GM19438 (cell line): ENCODE measurements at regions not wholly inside any gene's neighbourhood (a gene's known extent, or its start where the extent isn't known, plus 50 kb on each side); places are given as distances from the start of the nearest gene placed in this dataset.

Source experiments
- ATAC-seq: cut with Tn5 transposase; IDR thresholded peaks from one replicate; pipeline ENCODE4 v1.9.1; 2021; ENCODE audit warnings: low read depth; ENCODE audit not compliant: unreplicated experiment

DNA sequence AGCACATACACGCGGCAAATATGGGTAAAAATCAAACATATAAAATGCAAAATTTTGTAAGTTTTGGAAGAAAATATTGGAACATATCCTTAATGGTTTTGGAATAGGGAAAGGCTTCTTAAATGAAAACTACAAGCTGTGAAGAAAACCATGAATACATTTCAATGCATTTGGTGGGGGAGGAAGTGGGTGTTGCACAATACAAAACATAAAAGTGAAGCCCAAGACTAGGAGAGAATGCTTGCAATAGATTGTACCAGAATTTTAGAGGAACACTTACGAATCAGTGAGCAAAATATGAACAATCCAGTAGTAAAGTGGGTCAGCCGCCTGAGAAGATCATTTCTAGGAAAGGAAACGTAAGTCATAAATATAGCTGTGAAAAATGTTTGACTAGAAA lies 322.6 kb upstream of the MKI67 start:
- ATAC-seq = no peak

DNA sequence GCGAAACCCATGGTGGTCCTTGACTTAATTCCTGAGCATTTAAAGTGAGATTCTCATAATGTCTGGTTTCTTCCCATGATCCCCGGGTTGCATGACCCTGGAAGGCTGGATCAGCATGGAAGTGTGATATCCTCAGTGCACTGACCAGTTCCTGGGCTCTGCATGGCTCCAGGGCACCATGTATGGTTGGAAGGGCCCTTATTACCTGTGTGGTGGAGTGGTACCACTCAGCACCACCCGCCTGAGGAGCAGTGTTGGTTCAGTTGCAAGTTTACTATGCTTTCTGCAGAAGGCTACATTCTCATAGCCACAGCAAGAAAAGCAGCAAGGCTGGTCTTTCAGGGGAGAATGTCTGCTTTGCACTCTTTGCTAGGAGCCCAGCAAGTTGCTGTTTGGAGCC lies 325.7 kb upstream of the MKI67 start:
- ATAC-seq = no peak

DNA sequence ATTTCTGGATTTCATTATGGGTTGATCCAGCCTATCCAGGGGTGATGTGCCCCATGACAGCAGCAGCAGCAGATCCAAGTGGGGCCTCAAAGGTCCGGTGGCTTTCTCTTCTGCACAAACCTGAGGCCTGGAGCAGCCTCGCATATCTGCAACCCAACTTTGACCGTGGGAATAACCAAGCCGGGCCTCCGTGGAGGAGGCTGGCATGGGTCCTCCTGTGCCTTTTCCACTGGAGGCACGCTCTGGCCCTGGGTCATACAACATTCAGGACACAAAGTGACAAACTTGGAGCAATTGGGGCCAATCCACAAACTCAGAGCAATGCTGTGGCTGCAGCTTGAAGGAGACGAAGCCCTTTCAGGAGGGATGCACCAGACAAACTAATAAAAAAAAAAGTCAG lies 330.0 kb upstream of the MKI67 start:
- no peak for ATAC-seq

DNA sequence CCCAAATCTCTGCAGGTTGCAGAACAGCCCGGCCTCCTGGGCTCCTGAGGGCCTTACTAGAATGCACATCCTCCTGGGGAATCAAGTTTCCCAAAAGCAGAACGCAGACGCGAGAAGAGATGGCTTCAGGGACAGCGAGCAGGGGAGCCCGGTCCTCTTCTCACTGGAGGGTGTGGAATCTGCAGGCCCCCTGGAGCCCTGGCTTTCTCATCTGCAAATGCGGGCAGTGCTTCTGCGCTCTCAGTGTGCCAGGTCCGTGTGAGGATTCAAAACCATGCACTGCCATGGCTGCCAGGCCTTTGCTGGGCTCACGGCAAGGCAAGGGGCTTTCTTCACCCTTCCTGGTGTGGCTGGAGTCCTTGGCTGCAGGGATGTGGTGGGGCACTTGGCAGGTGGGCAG lies 330.9 kb upstream of the MKI67 start:
- no peak for ATAC-seq

DNA sequence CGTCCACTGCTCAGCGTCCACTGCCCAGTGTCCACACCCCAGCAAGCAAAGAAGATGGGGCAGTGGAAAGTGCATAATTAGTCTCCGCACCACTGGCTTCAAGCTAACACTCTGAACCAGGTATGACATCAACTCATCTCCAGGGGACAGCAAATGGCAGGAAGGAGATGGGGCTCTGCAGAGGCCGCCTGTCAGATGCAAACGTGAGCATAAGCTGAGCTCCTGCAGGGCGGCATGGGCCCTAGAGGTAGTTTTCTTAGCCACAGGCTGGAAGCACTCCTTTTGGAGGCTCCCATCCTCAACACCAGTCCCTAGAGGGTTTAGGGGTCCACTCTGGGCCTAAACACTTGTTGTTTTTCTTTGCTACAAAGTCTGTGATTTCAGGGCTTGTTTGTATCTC lies 335.8 kb upstream of the MKI67 start:
- ATAC-seq = no peak

DNA sequence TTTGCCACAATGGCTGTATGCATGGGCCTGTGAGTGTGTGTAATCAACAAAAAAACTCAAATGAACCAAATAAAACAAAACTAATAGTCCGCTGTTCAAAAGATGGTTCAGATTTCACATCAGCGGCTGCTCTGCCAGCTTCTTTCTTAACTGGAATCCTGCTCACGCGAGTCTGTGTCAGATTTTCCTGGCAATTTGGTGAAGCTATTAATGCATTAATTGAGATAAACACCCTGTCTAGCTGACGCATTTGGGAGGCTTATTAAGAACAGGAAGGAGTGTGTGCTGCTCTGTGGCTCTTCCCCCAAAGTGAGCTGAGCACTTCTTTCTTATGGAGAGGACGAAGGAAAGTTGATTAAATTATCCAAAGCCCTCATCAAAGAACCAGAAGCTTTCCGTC lies 336.6 kb upstream of the MKI67 start:
- no peak for ATAC-seq

DNA sequence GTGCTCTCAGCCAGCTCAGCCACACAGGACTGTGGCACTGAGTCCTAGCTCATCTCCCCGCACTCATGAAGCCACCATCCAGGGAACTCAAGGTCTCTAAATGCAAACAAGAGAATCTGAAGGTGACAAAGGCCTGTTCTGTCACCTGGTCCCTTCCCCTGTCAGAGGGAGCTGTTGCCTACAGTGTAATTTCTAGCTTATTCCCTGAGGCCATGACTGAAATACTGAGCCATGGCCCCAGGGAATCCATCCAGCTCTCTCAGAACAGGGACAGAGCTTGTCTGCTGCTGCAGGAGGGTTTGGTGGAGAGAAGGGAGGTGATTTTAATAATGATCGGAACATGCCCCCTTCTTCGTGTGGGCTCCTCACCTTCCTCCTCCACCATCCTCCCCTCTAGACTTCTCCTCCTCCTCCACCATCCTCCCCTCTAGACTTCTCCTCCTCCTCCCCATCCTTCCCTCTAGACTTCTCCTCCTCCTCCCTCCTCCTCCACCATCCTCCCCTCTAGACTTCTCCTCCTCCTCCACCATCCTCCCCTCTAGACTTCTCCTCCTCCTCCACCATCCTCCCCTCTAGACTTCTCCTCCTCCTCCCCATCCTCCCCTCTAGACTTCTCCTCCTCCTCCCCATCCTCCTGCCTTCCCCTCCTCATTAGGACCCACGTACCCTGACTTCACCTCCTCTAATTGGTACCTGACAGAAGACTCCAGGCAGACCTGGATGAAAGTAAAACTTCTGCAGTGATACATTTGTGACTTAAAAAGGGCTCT lies 338.0 kb upstream of the MKI67 start:
- no peak for ATAC-seq

DNA sequence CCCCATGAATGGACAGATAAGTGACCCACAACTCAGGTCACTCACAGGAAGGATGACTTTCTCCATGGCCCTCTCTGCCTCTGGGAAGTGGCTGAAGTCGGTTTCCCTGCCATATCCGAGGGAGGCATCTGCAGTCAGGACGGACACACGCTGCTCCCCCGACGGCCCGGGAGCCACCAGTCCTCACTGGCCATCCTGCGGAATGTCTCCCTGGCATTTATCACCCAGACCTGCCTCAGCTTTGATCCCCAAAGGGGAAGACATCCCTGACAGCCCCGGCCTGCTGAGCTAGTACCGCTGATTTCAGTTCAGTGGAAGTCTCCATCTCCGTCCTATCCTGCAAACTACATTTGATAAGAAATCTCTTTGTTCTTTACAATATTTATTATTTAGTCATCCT lies 339.5 kb upstream of the MKI67 start:
- ATAC-seq = no peak

DNA sequence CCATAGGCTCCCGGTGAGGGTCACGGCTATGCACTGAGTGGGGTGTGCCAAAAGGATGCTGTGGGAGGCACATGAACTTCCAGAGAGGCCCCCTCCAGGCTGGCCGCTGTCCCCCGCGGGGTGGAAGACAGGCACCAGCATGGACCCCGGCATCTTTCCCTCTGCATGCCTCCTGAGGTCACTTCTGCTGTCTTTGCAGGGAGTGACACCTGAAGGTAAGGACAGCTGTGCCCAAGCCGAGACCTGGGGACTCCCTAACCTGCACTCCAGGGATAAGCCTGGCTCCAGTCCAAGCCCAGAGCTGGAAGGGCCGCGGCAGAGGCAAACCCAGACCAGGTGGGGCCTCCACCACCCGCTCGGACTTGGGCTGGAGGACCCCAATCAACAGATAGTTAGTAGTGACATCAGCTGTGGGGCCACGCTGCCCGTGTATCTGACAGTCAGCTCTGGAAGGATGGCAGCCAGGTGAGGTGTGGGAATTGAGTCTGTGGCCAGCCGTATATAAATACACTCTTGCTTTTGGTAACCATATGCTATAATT lies 340.7 kb upstream of the MKI67 start:
- ATAC-seq = no peak

DNA sequence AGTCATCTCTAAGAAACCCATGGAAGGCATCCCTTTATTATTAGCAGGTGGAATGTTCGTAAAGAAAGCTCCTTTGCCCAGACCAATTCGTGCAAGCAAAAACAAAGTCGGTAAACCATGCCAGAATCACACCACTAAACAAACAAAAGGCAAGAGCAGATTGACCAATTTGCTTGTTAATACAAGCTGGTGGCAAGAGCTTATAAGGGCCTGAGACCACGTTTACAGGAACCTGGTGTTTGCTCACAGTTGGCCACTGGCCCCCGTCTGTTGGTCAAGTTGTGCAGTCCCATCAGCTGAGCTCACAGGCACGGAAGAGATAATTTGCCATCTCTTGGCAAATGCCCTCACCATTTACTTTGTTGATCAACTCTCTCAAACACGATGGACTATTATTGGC lies 342.2 kb upstream of the MKI67 start:
- no peak for ATAC-seq

DNA sequence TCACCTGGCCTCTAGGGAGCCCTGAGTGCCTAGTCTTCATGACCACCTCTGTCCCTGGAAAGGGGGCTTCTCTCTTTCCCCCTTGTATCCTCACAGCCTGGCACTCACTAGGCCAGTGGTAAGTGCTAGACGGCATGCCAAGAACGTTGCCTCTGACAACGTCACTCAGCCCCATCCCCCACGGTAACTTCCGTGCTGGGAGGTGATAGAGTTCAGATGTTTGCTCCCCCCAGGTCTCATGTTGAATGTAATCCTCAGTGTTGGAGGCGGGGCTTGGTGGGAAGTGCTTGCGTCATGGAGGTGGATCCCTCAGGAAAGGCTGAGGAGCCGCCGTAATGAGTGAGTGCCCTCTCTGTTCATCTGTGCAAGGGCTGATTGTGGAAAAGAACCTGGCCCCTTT lies 343.3 kb upstream of the MKI67 start:
- no peak for ATAC-seq

DNA sequence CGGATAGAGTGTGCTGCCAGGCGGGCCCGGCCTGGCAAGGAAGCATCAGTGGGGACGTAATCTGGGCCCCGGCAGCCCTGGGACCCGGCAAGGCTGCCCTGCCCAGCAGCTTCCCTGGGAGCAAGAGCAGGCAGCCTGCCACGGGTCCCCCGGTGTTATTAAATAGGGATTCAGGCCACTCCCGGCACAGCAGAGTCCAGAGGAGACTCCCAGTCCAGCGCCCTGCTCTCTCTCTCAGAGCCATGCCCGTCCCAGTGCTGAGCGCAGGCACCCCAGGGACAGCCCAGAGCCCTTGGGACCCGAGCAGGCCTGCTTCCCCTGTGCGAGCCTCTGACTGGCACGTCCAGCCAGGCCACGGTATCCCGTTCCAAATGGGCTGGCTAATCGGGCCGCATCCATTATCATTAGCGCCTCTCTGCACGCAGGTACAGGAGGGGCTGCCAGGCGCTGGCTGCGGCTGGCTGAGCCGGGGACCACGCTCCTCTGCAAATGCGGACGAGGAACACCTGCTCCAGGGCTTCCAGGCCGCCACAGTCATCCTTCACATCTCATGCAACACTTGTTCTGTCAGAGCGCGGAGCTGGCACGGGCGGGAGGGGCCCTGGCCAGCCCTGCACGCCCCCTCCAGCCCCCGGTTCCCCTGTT lies 344.2 kb upstream of the MKI67 start:
- no peak for ATAC-seq

DNA sequence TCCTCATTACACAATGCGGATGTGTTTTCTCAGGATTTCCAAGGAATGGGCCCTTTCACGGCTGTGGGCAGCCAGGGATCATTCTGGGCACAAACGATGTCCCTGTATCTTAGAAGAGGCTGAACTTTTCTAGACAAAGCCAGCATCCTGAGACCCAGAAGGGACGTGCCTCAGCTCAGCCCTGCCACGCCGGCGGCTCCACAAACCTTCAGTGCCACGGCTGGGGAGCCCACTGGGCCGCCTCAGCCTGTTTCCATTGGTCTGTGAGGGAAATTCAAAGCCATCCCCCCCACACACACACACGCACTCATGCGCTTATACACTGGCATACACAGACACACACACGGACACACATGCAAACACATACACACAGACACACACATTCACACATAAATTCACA lies 344.9 kb upstream of the MKI67 start:
- no peak for ATAC-seq

DNA sequence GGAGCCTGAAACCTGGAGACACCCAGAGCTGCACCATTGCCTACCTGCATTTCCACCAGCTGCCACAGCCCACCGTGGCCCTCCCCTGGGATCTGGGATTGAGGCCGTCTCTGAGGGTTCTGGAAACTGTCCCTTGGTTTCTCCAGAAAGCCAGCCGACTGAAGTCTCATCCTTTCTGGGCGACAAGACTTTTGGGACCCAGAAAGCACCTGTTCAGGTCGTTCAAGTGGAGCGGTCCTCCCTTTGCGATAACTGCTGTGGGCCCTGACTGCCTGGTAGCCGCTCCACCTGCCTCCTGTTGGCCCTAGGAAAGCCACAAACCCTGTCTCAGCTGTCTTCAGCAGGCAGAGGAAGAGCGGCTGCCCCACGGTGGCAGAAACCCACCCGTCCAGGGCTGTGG lies 346.0 kb upstream of the MKI67 start:
- ATAC-seq = no peak

DNA sequence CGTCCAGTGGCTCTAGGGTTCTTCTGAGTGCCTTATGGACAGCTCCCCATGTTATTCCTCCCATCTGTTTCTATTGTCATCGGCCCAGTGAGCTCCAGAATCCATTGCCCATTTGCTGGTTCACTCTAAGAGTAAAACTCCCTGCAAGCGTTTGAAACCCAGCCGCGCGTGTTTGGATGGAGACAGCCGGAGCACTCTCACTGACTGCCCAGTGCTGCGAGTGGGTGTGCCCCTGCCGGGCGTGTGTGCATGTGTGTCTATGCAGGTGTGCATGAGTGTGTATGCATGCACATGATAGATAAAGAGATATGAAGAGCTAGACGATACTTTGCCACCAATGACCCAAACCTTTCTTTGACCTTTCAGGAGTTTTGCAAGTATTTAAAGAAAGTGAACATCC lies 347.2 kb upstream of the MKI67 start:
- no peak for ATAC-seq

DNA sequence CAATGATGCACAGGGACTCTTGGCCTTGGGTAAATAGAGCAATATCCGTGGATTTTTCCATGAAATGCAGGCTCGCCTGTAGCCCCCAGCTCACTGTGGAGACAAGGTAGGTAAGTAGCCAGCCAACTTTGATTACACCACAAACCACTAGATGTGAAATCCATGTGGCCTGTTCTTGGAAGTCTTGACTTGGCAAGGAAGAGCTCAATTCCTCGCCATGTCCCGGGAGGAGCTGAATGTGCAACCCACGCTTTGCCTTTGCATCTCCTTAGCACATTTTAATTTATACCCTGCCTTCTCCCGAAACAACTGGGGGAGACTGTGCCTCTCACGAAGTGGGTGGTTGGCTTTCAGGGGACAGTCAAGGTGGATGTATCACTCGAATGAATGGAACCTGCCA lies 347.7 kb upstream of the MKI67 start:
- ATAC-seq = no peak

DNA sequence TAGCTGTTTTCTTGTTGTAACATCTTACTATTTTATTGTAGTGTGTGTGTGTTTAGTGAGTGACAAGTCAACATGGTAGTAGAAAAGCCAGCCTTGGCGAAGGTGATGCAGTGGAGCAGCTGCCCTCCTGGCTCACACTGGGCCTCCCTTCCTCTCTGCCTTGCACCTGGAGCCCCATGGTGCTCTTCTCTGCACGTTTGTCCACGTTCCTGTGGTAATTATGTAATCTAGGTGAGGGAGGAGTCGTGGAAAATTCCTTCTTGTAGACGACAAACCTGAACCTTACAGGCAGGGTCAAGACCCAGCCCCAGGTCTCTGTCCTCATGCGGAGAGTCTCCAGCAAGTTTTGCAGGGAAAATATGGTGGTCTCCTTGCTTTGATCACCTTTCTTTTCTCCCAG lies 348.3 kb upstream of the MKI67 start:
- ATAC-seq = no peak

DNA sequence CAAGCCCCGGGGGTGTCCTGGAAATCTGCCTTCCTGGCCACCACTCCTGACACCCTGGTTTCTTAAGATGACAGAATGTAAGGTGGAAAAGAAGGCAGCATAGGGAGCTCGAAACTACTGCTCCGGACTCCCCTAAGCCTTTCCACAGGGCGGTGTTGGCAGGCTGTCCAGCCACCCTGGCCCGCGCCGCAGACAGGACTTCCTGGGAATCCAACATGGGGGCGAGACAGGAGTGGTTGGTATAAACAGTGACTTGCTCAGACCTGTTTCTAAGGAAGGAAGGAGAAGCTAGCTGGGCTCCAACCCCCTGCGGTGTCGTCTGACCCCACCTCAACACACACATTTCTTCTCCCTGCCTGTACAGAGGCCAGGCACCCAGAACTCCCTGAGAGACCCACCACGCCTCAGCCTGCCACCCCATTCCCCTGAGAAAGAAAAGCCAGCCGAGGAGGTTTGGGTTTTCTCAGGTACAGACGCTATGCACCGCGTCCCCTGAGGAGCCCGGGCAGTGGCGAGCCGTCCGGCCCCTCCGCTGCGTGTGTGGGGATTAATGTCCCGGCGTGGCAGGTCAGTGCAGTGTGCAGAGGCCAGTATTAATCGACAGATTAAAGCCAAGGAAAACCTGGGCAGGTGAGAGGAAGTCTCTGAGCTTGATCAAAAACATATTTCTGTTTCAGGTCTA lies 349.6 kb upstream of the MKI67 start:
- ATAC-seq = no peak

DNA sequence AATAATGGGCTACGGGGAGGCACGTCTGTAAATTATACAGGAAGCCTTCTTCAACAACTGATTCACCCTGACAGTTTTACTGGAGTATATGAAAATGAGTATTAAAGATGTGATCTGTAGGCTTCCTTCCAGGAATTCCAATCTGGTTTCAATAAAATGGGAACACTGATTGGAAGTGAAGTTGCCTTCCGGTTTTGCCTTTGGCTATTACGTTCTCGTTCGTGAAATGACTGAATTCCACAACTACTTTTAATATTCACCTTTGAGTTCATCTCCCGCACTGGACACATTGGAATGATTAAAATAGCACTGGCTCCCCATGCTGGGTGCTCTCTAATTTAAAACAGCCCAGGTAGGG lies 350.1 kb upstream of the MKI67 start:
- ATAC-seq = no peak

DNA sequence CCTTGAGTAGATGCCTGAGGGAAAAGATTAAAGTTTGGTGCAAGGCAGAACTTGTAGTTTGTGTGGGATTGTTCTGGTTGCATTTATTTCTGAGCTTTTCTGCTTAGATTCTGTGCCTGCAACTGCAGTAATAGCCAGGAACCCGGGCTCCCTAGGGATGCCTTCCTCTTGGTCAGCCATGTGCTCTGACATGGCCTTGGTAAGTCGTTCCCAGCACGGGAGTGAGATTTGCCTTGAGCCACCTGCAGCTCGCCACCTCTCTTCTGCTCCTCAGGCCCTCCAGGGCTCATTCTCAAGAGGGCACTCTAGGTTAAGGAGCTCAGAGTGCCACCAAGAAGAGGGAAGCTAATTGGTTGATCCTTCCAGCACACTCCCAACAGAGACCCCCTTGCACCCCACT lies 350.6 kb upstream of the MKI67 start:
- no peak for ATAC-seq

DNA sequence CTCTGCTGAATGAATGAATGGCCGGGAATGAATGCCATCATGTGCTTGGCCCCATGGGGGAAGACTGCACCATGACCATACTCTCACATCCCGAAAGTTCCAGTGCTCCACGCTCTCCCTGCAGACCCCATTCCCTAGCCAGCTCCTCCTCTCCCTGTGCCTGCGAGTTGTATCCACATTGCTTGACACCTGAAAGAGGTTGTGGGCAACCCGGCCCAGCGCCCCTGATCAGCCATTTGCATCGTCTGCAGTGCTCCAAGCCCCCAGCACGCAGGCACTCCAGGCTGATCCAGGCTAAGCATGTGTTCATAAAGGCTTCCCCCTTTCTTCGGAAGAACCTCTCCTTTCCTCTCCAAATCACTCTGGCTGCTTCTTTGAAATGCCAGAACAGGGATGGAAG lies 354.4 kb upstream of the MKI67 start:
- no peak for ATAC-seq
